Upper lobe of left lung (tissue), 4 donors: ENCODE measurements at regions not wholly inside any gene's neighbourhood (a gene's known extent, or its start where the extent isn't known, plus 50 kb on each side); places are given as distances from the start of the nearest gene placed in this dataset.

ENCODE experiments used
- CTCF ChIP-seq, 6 experiments: fragments of 450-650 bp in 4 of 6; fragments of 200-600 bp in 2 of 6; sonication (generic) in 2 of 6; IDR thresholded peaks; one replicate each; pipeline ENCODE4 v1.5.1; 2016 to 2019; ENCODE audit warnings: antibody characterized with exemption in 6 of 6
- EP300 ChIP-seq, 4 donors: sonication (generic); formaldehyde crosslinking; IDR thresholded peaks; one replicate each; pipeline ENCODE4 v1.5.1; 2017; ENCODE audit warnings: antibody characterized with exemption in 4 of 4, control low read depth in 2 of 4
- POLR2A ChIP-seq, 4 donors: fragments of 450-650 bp; IDR thresholded peaks; one replicate each; pipeline ENCODE4 v1.5.1; 2016 to 2017; ENCODE audit warnings: antibody characterized with exemption in 4 of 4, mild to moderate bottlenecking in 2 of 4
- POLR2AphosphoS5 ChIP-seq, 2 donors: sonication (generic); formaldehyde crosslinking; IDR thresholded peaks; one replicate each; pipeline ENCODE4 v1.5.1; 2017; ENCODE audit warnings: antibody characterized with exemption in 2 of 2

GRCh38 chr2:174669336-174669735, 71.7 kb upstream of the WIPF1 start:
- TF ChIP-seq CTCF (IDR thresholded peaks at IDR 0.05) = no peak
- TF ChIP-seq EP300 (IDR thresholded peaks at IDR 0.05) = no peak
- TF ChIP-seq POLR2A (IDR thresholded peaks at IDR 0.05) = no peak
- no peak for TF ChIP-seq POLR2AphosphoS5 (IDR thresholded peaks at IDR 0.05)
